ENCODE measurements at regions not wholly inside any gene's neighbourhood (a gene's known extent, or its start where the extent isn't known, plus 50 kb on each side); places are given as distances from the start of the nearest gene placed in this dataset.
"Not testable (repeated sequence)": the region's sequence is repeated elsewhere in the genome, so short reads cannot be mapped to it uniquely, and the experiment has no call there.

- DNase-seq (ENCODE audit: low spot score) = no peak
Observed at GRCh38 chr6:19690325-19691075, 146.7 kb upstream of the ID4 start.

- peak; percentile 69 for DNase-seq (ENCODE audit: low spot score)
Observed at GRCh38 chr6:19691465-19692167, 145.6 kb upstream of the ID4 start.

- peak; percentile 68 for DNase-seq (ENCODE audit: low spot score)
Observed at GRCh38 chr6:19692506-19693298, 144.5 kb upstream of the ID4 start.

- no peak for DNase-seq (ENCODE audit: low spot score)
Observed at GRCh38 chr6:19694697-19695096, 142.5 kb upstream of the ID4 start.

GRCh38 chr6:19697744-19698290, 139.4 kb upstream of the ID4 start:
- peak; percentile 14 for DNase-seq (ENCODE audit: low spot score)

- DNase-seq (ENCODE audit: low spot score) = no peak
Observed at GRCh38 chr6:19699932-19700331, 137.2 kb upstream of the ID4 start.

- no peak for DNase-seq (ENCODE audit: low spot score)
Observed at GRCh38 chr6:19705606-19706005, 131.6 kb upstream of the ID4 start.

GRCh38 chr6:19712012-19712688, 125.0 kb upstream of the ID4 start:
- DNase-seq (ENCODE audit: low spot score) = no peak

- no peak for DNase-seq (ENCODE audit: low spot score)
Observed at GRCh38 chr6:19712998-19713397, 124.2 kb upstream of the ID4 start.

GRCh38 chr6:19713411-19713810, 123.8 kb upstream of the ID4 start:
- no peak for DNase-seq (ENCODE audit: low spot score)

GRCh38 chr6:19713984-19714383, 123.2 kb upstream of the ID4 start:
- DNase-seq (ENCODE audit: low spot score) = no peak

GRCh38 chr6:19714434-19715166, 122.6 kb upstream of the ID4 start:
- DNase-seq (ENCODE audit: low spot score) = no peak

GRCh38 chr6:19715167-19715551, 122.0 kb upstream of the ID4 start:
- DNase-seq (ENCODE audit: low spot score) = no peak

GRCh38 chr6:19719691-19720128, 117.5 kb upstream of the ID4 start:
- DNase-seq (ENCODE audit: low spot score) = no peak

GRCh38 chr6:19721766-19722377, 115.3 kb upstream of the ID4 start:
- no peak for DNase-seq (ENCODE audit: low spot score)

GRCh38 chr6:19722999-19723398, 114.2 kb upstream of the ID4 start:
- DNase-seq (ENCODE audit: low spot score) = no peak

GRCh38 chr6:19723545-19723944, 113.6 kb upstream of the ID4 start:
- no peak for DNase-seq (ENCODE audit: low spot score)

- DNase-seq (ENCODE audit: low spot score) = not testable (repeated sequence)
Observed at GRCh38 chr6:19725436-19725835, 111.7 kb upstream of the ID4 start.

- no peak for DNase-seq (ENCODE audit: low spot score)
Observed at GRCh38 chr6:19731282-19731681, 105.9 kb upstream of the ID4 start.

- no peak for DNase-seq (ENCODE audit: low spot score)
Observed at GRCh38 chr6:19734061-19734460, 103.1 kb upstream of the ID4 start.

GRCh38 chr6:19734519-19734918, 102.7 kb upstream of the ID4 start:
- no peak for DNase-seq (ENCODE audit: low spot score)
